ENCODE measurements at regions not wholly inside any gene's neighbourhood (a gene's known extent, or its start where the extent isn't known, plus 50 kb on each side); places are given as distances from the start of the nearest gene placed in this dataset.
"Not testable (repeated sequence)": the region's sequence is repeated elsewhere in the genome, so short reads cannot be mapped to it uniquely, and the experiment has no call there.

- DNase-seq = no peak
Measured at GRCh38 chr1:98325646-98326440, 335.7 kb upstream of the SNX7 start.

GRCh38 chr1:98323906-98324358 is 337.6 kb upstream of the SNX7 start:
- DNase-seq = no peak

- no peak for DNase-seq
Measured at GRCh38 chr1:98323388-98323787, 338.1 kb upstream of the SNX7 start.

GRCh38 chr1:98322966-98323365 is 338.6 kb upstream of the SNX7 start:
- no peak for DNase-seq

GRCh38 chr1:98322086-98322485 is 339.4 kb upstream of the SNX7 start:
- no peak for DNase-seq

- DNase-seq = no peak
Measured at GRCh38 chr1:98321191-98321590, 340.3 kb upstream of the SNX7 start.

GRCh38 chr1:98316286-98316905 is 345.1 kb upstream of the SNX7 start:
- DNase-seq = no peak

GRCh38 chr1:98315309-98315708 is 346.2 kb upstream of the SNX7 start:
- no peak for DNase-seq

- no peak for DNase-seq
Measured at GRCh38 chr1:98314601-98315000, 346.9 kb upstream of the SNX7 start.

GRCh38 chr1:98306517-98307089 is 354.9 kb upstream of the SNX7 start:
- DNase-seq = no peak

GRCh38 chr1:98305362-98305761 is 356.2 kb upstream of the SNX7 start:
- DNase-seq = no peak

- no peak for DNase-seq
Measured at GRCh38 chr1:98304888-98305287, 356.6 kb upstream of the SNX7 start.

- no peak for DNase-seq
Measured at GRCh38 chr1:98299861-98300260, 361.7 kb upstream of the SNX7 start.

GRCh38 chr1:98299313-98299712 is 362.2 kb upstream of the SNX7 start:
- no peak for DNase-seq

GRCh38 chr1:98298319-98298718 is 363.2 kb upstream of the SNX7 start:
- no peak for DNase-seq

- DNase-seq = no peak
Measured at GRCh38 chr1:98296681-98297080, 364.8 kb upstream of the SNX7 start.

- DNase-seq = no peak
Measured at GRCh38 chr1:98294127-98294526, 367.4 kb upstream of the SNX7 start.

- DNase-seq = no peak
Measured at GRCh38 chr1:98292994-98293393, 368.5 kb upstream of the SNX7 start.

GRCh38 chr1:98289311-98289710 is 368.5 kb upstream of the DPYD start:
- no peak for DNase-seq

GRCh38 chr1:98288494-98288893 is 367.7 kb upstream of the DPYD start:
- DNase-seq = no peak

- DNase-seq = no peak
Measured at GRCh38 chr1:98287626-98288025, 366.8 kb upstream of the DPYD start.

GRCh38 chr1:98286656-98287055 is 365.8 kb upstream of the DPYD start:
- DNase-seq = no peak

- DNase-seq = not testable (repeated sequence)
Measured at GRCh38 chr1:98285286-98285685, 364.5 kb upstream of the DPYD start.

GRCh38 chr1:98280049-98280448 is 359.2 kb upstream of the DPYD start:
- DNase-seq = no peak

Measured in NCI-H1048 (cell line).